Endothelial cell of umbilical vein (primary cell): ENCODE measurements at regions not wholly inside any gene's neighbourhood (a gene's known extent, or its start where the extent isn't known, plus 50 kb on each side); places are given as distances from the start of the nearest gene placed in this dataset.

Source experiments
- CTCF ChIP-seq, 2 donors: IDR thresholded peaks; 1 replicate in 1 of 2; 2 replicates in 1 of 2; pipeline ENCODE4 v1.5.1; 2011; ENCODE audit warnings: low read length in 2 of 2, mild to moderate bottlenecking in 2 of 2, moderate library complexity in 2 of 2, control low read depth in 1 of 2, inconsistent platforms in 1 of 2, low read depth in 1 of 2; ENCODE audit not compliant: insufficient read depth in 1 of 2; ENCODE audit errors: extremely low read depth in 1 of 2
- EZH2 ChIP-seq: IDR thresholded peaks from 2 replicates; pipeline ENCODE4 v1.6.1; 2012; ENCODE audit warnings: borderline replicate concordance, low read depth, mild to moderate bottlenecking, moderate library complexity, low read length, inconsistent platforms; ENCODE audit not compliant: severe bottlenecking
- GATA2 ChIP-seq: IDR thresholded peaks from 2 replicates; pipeline ENCODE4 v1.7.0; 2011; ENCODE audit warnings: low read depth, mild to moderate bottlenecking, moderate library complexity, mixed read lengths, low read length; ENCODE audit not compliant: insufficient read length, insufficient read depth
- MYC ChIP-seq: IDR thresholded peaks from one replicate; pipeline ENCODE4 v1.6.1; 2011; ENCODE audit warnings: mild to moderate bottlenecking, low read depth, low read length
- POLR2A ChIP-seq: IDR thresholded peaks from 2 replicates; pipeline ENCODE4 v1.6.1; 2012; ENCODE audit warnings: low read depth, mild to moderate bottlenecking, control low read depth, low read length
- POLR2AphosphoS5 ChIP-seq: IDR thresholded peaks from 2 replicates; pipeline ENCODE4 v1.6.1; 2012; ENCODE audit warnings: low read depth, mild to moderate bottlenecking, control low read depth, low read length, moderate library complexity; ENCODE audit not compliant: insufficient read depth
- TF ChIP-seq, protein P1 (sequence below): IDR thresholded peaks from 2 replicates; pipeline ENCODE4 v1.6.1; 2011; ENCODE audit not compliant: insufficient read depth, insufficient read length

DNA sequence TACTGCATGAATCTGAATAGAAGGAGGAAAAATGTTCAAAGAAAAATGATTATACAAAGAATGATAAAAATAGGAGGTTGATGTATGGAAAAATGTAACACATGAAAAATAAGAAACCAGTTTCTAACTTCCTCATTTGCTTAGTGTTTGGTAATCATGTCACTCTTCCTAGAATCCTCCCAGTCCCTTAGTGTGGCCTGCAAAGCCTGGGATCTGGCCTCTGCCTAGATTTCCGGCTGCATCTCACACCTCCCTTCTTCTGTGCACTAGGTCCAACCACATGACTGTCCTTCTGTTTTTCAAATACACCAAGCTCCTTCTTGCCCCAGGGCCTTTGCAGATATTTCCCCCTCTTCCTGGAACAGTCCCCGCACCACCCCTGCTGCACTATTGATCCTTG, 76.8 kb upstream of the RBMS1 start:
- TF ChIP-seq POLR2A, result no peak
- no peak for TF ChIP-seq POLR2AphosphoS5
- TF ChIP-seq CTCF (IDR thresholded peaks at IDR 0.05; ENCODE audit: extremely low read depth in 1 of 2, insufficient read depth in 1 of 2, low read depth in 1 of 2, low read length in 2 of 2), result no peak
- no peak for TF ChIP-seq GATA2
- TF ChIP-seq, protein P1, sequence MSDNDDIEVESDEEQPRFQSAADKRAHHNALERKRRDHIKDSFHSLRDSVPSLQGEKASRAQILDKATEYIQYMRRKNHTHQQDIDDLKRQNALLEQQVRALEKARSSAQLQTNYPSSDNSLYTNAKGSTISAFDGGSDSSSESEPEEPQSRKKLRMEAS, result no peak
- TF ChIP-seq EZH2, result no peak
- no peak for TF ChIP-seq MYC
